ENCODE measurements at regions not wholly inside any gene's neighbourhood (a gene's known extent, or its start where the extent isn't known, plus 50 kb on each side); places are given as distances from the start of the nearest gene placed in this dataset.

DNA sequence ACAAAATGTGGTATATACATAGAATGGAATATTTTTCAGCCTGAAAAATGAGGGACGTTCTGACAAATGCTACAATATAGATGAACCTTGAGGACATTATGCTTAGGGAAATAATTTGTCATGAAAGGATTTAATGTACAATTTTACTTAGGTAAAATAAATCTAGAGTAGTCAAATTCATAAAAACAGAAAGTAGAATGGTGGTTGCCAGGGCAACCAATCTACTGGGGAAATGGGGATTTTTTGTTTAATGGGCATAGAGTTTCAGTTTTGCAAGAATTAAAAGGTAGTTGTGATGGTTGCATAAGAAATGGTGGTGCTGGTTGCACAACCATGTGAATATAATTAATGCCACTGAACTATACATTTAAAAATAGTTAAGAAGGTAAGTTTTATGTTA is 296.0 kb upstream of the SP4 start:
- H3K79me1 ChIP-seq (ENCODE audit: low read depth in 1 of 2, low read length in 2 of 2): no peaks in the 10 kb centered on the region
- H4K91ac ChIP-seq (ENCODE audit: insufficient read depth, low read depth, low read length): no peak overlapping the region
- no peak overlapping the region for H2AK5ac ChIP-seq (ENCODE audit: low read depth, low read length)
- intact Hi-C loops (cut with micrococcal nuclease) (no loop called here), dilution Hi-C loops (cut with HindIII; ENCODE audit: low sequenced_read_pairs, unreplicated experiment) (no loop called here), in situ Hi-C loops (cut with MboI; ENCODE audit: low sequenced_read_pairs) (no loop called here)
- H3K56ac ChIP-seq (ENCODE audit: extremely low read depth, insufficient read depth, low read length): no peak overlapping the region
- no peaks in the 10 kb centered on the region for H3K4me1 ChIP-seq (ENCODE audit: control insufficient read depth, insufficient read depth, low read length)
- no peak overlapping the region for H2BK15ac ChIP-seq (ENCODE audit: low read depth, low read length)
- no peak overlapping the region for H4K8ac ChIP-seq (ENCODE audit: low read depth in 2 of 2, low read length in 2 of 2)
- no peaks in the 10 kb centered on the region for H3K27me3 ChIP-seq (ENCODE audit: control insufficient read depth, insufficient read depth, low read length)
- H2BK20ac ChIP-seq (ENCODE audit: low read depth, low read length): no peak overlapping the region
- no peak overlapping the region for H3K4me2 ChIP-seq (ENCODE audit: low read depth, low read length)
- H3K23ac ChIP-seq (ENCODE audit: low read depth, low read length): no peak overlapping the region
- H3K4me3 ChIP-seq (ENCODE audit: insufficient read depth, low read depth, low read length): no peak overlapping the region
- no peak overlapping the region for H2BK5ac ChIP-seq (ENCODE audit: low read depth, low read length, poor library complexity, severe bottlenecking)
- no peaks in the 10 kb centered on the region for H4K20me1 ChIP-seq (ENCODE audit: insufficient read depth, low read length)
- no peak overlapping the region for H2AFZ ChIP-seq (replicated peaks; ENCODE audit: low read length, poor library complexity)
- H2BK120ac ChIP-seq (ENCODE audit: low read depth, low read length): no peak overlapping the region
- DNase-seq: no peak
- ChIA-PET CTCF (no interaction called here), POLR2A (ENCODE audit: unreplicated experiment) (no interaction called here)
- no peak overlapping the region for H3K4ac ChIP-seq (ENCODE audit: low read depth, low read length)
- ATAC-seq (ENCODE audit: low read depth): no peak
- no peaks in the 10 kb centered on the region for H3K36me3 ChIP-seq (ENCODE audit: control insufficient read depth, insufficient read depth, low read length)
- no peak overlapping the region for H4K5ac ChIP-seq (ENCODE audit: low read depth, low read length)
- H3K9me3 ChIP-seq (ENCODE audit: control insufficient read depth, insufficient read depth, low read length): peaks cover 7% of the 10 kb centered on the region; the same call in 1 of the 2 replicates
- no TSS peak for BruUV-seq (replicated peaks)
- WGBS, 2 experiments (ENCODE audit: extremely low coverage in 2 of 2, insufficient read length in 1 of 2): no CpG with 5 or more reads among the region's 1 CpG
- H3K9me1 ChIP-seq (ENCODE audit: insufficient read depth, low read length): no peaks in the 10 kb centered on the region
- H3K14ac ChIP-seq (replicated peaks; ENCODE audit: low read depth, low read length): no peak overlapping the region
- no peak overlapping the region for H3K27ac ChIP-seq (ENCODE audit: insufficient read depth, low read length)
- TF ChIP-seq MXI1 (IDR thresholded peaks at IDR 0.05; ENCODE audit: borderline replicate concordance, low read depth, low read length): no peak
- no peak for TF ChIP-seq RCOR1 (IDR thresholded peaks at IDR 0.05; ENCODE audit: insufficient replicate concordance, low read length)
- no peak for TF ChIP-seq ELK1 (IDR thresholded peaks at IDR 0.05; ENCODE audit: borderline replicate concordance, low read depth, low read length)
- no peak for TF ChIP-seq USF2 (IDR thresholded peaks at IDR 0.05; ENCODE audit: low read depth, low read length)
- TF ChIP-seq POLR2A (IDR thresholded peaks at IDR 0.05; ENCODE audit: low read depth, low read length): no peak
- TF ChIP-seq NFE2L2 (IDR thresholded peaks at IDR 0.05; ENCODE audit: low read depth, low read length): no peak
- no peak overlapping the region for H3K9ac ChIP-seq (ENCODE audit: low read depth, low read length)
- H2AK9ac ChIP-seq (replicated peaks; ENCODE audit: low read depth, low read length, poor library complexity): no peak overlapping the region
- H3K18ac ChIP-seq (ENCODE audit: low read depth, low read length): no peak overlapping the region
